Fibroblast of skin of left biceps (primary cell): ENCODE measurements at regions not wholly inside any gene's neighbourhood (a gene's known extent, or its start where the extent isn't known, plus 50 kb on each side); places are given as distances from the start of the nearest gene placed in this dataset.

ENCODE experiments used
- DNase-seq, 2 experiments: peaks; one replicate each; pipeline ENCODE4 v3.0.0-alpha.2; 2013; ENCODE audit warnings: low read depth in 2 of 2

DNA sequence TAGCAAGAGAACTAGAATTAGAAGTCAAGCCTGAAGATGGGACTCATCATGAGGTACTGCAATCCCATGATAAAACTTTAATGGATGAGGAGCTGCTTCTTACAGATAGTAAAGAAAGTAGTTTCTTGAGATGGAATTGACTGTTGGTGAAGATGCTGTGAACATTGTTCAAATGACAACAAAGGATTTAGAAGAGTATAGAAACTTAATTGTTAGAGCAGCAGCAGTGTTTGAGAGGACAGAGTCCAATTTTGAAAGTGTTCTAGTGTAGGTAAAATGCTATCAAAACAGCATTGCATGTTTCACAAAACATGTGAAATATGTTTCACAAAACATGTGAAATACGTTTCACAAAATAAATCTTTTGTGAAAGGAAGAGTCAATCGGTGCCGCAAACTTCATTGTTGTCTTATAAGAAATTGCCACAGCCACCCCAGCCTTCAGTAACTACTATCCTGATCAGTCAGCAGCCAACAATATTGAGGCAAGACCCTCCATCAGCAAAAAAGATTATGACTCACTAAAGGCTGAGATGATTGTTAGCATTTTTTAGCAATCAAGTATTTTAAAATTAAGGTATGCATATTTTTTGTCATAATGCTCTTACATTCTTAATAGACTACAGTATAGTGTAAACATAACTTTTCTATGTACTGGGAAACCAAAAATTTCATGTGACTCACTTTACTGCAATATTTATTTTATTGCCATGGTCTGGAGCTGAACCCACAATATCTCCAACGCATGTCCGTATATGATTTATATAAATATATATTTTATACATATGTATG, 173.4 kb upstream of the BMP4 start:
- DNase-seq, result no peak

GRCh38 chr14:54132496-54132895, 175.9 kb upstream of the BMP4 start:
- DNase-seq, result no peak

- DNase-seq, result no peak
These were observed 177.3 kb upstream of the BMP4 start for GRCh38 chr14:54133896-54134295.

- DNase-seq, result no peak
These were observed 179.2 kb upstream of the BMP4 start for GRCh38 chr14:54135804-54136280.

DNA sequence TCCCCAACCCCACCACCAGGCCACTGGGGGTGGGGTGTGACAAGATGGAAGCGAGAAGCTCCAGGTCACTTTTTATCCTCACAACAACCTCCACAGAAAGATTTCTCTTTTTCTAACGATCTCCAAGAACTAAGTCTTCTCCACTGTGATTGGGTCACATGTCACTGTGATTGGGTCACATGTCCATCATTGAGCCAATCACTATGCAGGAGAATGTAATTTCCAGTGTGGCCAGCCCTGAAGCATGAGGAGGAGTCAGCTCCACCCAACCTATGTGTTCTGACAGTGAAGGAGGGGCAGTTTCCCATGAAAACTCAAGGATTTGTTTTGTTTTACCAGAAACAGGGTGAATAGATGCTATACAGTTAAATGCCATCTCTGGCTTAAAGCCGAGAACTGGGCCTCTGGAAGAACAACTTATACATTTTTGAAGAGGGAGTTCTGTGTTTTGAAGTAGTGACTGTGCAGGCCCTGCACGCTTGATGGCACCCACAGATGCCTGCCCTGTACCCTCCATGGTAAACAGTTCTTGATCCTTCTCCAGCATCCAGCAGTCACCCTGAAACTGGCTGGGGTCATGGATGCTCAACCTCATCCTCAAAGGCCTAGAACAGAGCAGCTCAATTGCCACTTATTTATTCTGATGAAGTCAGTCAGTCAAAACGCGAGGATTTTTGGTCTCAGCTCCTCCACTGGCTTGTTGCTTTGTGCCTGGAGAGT, 180.4 kb upstream of the BMP4 start:
- DNase-seq, result no peak

GRCh38 chr14:54137614-54137961, 181.0 kb upstream of the BMP4 start:
- no peak for DNase-seq

GRCh38 chr14:54138024-54138353, 181.4 kb upstream of the BMP4 start:
- DNase-seq, result no peak

- DNase-seq, result no peak
These were observed 181.9 kb upstream of the BMP4 start for GRCh38 chr14:54138354-54139038.

DNA sequence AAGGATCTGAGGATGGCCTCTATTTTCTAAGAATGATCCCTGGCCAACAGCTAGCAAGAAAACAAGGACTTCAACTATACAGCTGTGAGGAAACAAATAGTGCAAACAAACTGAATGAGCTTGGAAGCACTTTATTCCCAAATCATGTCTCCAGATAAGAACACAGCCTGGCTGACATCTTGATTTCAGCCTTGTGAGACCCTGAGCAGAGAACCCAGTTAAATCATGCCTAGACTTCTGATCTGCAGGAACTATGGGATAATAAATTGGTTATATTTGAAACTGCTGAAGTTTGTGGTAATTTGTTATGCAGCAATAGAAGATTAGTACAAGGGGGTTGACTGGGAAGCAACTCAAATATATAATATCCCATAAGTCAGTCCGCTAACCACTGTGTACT, 183.9 kb upstream of the BMP4 start:
- DNase-seq, result no peak

GRCh38 chr14:54146601-54147000, 190.0 kb upstream of the BMP4 start:
- no peak for DNase-seq

GRCh38 chr14:54147282-54147681, 190.7 kb upstream of the BMP4 start:
- DNase-seq, result no peak

DNA sequence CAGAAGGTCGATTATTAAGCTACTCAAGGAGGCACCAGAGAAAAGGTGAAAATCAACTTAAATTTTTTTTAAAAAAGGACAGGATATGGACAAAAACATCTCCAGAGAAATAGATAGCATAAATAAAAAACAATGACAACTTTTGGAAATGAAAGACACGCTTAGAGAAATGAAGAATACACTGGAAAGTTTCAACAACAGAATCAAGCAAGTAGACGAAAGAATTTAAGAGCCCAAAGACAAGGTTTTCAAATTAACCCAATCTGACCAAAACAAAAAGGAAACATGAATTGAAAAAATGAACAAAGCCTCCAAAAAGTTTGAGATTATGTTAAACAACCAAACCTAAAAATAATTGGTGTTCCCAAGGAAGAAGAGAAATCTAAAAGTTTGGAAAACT, 191.1 kb upstream of the BMP4 start:
- no peak for DNase-seq

DNA sequence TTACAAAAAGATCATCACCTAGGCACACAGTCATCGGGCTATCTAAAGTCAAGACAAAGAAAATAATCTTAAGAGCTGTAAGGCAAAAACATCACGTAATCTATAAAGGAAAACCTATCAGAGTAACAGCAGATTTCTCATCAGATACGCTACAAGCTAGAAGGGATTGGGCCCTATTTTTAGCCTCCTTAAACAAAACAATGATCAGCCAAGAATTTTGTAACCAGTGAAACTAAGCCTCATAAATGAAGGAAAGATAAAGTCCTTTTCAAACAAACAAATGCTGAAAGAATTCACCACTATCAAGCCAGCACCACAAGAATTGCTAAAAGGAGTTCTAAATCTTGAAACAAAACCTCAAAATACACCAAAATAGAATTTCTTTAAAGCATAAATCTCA, 191.6 kb upstream of the BMP4 start:
- no peak for DNase-seq

- no peak for DNase-seq
These were observed 195.7 kb upstream of the BMP4 start for GRCh38 chr14:54152351-54152750.

GRCh38 chr14:54166049-54166950, 209.7 kb upstream of the BMP4 start:
- no peak for DNase-seq

DNA sequence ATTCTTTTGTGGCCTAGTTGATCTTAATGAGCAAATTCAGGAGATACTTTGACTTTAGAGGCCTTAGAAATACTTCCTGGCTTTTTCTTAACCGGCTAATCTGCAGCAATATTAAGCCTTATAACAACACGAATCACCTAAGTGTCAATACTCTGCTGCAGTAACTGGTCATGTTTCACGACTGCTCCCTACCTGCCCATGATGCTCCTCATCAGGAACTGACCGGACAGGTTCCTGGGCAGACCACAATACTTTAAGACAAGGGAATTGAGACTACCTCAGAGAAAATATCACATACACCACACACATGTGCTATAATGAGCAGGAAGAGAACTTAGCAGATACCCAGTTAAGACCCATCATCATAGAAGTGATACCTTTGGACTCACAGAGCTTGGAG, 211.9 kb upstream of the BMP4 start:
- no peak for DNase-seq

- no peak for DNase-seq
These were observed 212.8 kb upstream of the BMP4 start for GRCh38 chr14:54169254-54169924.

DNA sequence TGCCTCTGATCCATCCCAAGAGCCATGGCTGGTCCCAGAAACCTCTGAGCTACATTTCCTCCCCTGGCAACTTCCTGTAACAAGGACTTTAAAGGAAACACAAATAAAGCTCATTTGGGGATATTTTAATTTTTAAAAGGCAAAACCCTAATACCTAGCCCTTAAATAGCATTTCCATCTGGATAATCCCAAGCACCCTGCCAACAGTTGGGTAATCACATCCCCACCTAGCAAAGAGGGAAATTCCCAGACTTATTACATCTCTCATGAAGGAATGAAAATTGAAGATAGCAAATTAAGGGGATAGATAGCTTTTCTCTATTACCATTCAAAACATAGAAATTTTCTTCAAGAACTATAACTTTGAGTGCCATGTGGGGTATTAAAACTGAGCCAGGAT, 213.7 kb upstream of the BMP4 start:
- no peak for DNase-seq

DNA sequence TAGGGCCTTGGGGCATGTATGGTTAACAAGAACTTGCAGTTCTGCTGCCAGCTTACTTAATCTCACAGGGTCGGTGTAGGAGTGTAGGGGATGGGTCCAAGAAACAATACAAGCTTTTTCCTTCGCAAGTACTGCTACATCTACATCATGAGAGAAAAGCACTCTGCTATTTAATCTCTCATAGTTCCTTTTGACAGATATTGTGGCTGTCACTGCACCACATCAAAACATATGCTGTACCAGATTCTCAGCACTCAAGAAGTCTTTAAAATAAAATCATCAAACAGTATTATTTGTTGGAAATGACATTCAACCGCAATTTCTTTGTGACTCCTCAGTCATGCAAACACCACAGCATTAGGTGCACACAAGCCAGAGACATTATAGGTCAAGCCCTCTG, 215.5 kb upstream of the BMP4 start:
- DNase-seq, result no peak

DNA sequence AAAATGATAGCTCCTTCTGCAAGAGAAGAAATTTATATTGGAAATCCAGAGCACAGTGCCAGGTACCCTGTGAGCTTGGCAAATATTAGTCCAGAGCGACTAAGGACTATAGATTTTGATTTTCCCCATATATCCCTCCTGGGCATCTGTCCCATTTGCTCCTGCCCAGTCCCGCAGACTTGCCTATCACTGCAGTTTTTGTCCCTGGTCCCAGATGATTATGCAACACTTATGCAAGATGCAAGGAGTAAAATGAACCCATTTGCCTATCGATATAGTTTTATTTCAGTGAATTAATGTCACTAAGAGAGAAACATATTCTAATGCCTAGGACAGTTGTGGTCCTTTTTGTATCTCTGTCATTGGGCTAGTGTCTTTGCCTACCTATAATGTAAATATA, 215.9 kb upstream of the BMP4 start:
- no peak for DNase-seq

- DNase-seq, result no peak
These were observed 217.2 kb upstream of the BMP4 start for GRCh38 chr14:54173802-54174201.
